ENCODE measurements at regions not wholly inside any gene's neighbourhood (a gene's known extent, or its start where the extent isn't known, plus 50 kb on each side); places are given as distances from the start of the nearest gene placed in this dataset.

- intact Hi-C loops (cut with micrococcal nuclease): no loop called here
- WGBS (ENCODE audit: insufficient coverage, low coverage, missing lambda C conversion rate): 0% methylated on average over 1 of the region's 1 CpG
- ChIA-PET CTCF (ENCODE audit: low intra/inter-chr PET ratio) (no interaction called here), POLR2A (no interaction called here)
- H3K9ac ChIP-seq (ENCODE audit: insufficient read depth in 1 of 2, low read depth in 2 of 2, low read length in 2 of 2): no peak overlapping the region
- no TSS peak for BruUV-seq (replicated peaks)
- no peak overlapping the region for H3K27ac ChIP-seq (ENCODE audit: extremely low read depth, low read depth, low read length)
- no peaks in the 10 kb centered on the region for H3K36me3 ChIP-seq (ENCODE audit: control insufficient read depth, insufficient read depth, low read length)
- H2AFZ ChIP-seq (ENCODE audit: low read depth, low read length): no peak overlapping the region
- no peaks in the 10 kb centered on the region for H3K9me1 ChIP-seq (ENCODE audit: control insufficient read depth, insufficient read depth, low read length)
- no peaks in the 10 kb centered on the region for H4K20me1 ChIP-seq (replicated peaks; ENCODE audit: control insufficient read depth, insufficient read depth, low read length)
- H3K79me2 ChIP-seq (ENCODE audit: control insufficient read depth, insufficient read depth, low read length): no peaks in the 10 kb centered on the region
- in situ Hi-C loops (cut with MboI): no loop called here
- FAIRE-seq (no peak), ATAC-seq (no peak), DNase-seq (ENCODE audit: extremely low read depth in 1 of 4, low spot score in 3 of 4) (no peak)
- no peaks in the 10 kb centered on the region for H3K27me3 ChIP-seq (ENCODE audit: control insufficient read depth in 2 of 2, insufficient read depth in 2 of 2, low read length in 2 of 2)
- H3K9me3 ChIP-seq (replicated peaks; ENCODE audit: control insufficient read depth, insufficient read depth, low read depth, low read length): no peaks in the 10 kb centered on the region
- H3K4me1 ChIP-seq (replicated peaks in 1 of 2; ENCODE audit: control insufficient read depth in 2 of 2, insufficient read depth in 2 of 2, low read length in 2 of 2): no peaks in the 10 kb centered on the region
- no peak overlapping the region for H3K4me3 ChIP-seq
- no peak overlapping the region for H3K4me2 ChIP-seq (ENCODE audit: insufficient read depth, low read length)
- no peak for TF ChIP-seq HDAC2 (IDR thresholded peaks at IDR 0.05)
- TF ChIP-seq LARP7 (IDR thresholded peaks at IDR 0.05): no peak
- no peak for TF ChIP-seq NFE2 (IDR thresholded peaks at IDR 0.05; ENCODE audit: low read depth)
- TF ChIP-seq ZNF239 (CRISPR knock-in tag; IDR thresholded peaks at IDR 0.05): no peak
- TF ChIP-seq HDAC1 (IDR thresholded peaks at IDR 0.05): no peak
- TF ChIP-seq SETDB1 (IDR thresholded peaks at IDR 0.05; ENCODE audit: low read length): no peak
- TF ChIP-seq UBTF (IDR thresholded peaks at IDR 0.05; ENCODE audit: borderline replicate concordance in 1 of 2, low read depth in 2 of 2, low read length in 2 of 2): no peak
Observed at GRCh38 chr14:46322076-46322475, 329.5 kb downstream of the RPL10L start.

Data from K562 (cell line).